ENCODE measurements at regions not wholly inside any gene's neighbourhood (a gene's known extent, or its start where the extent isn't known, plus 50 kb on each side); places are given as distances from the start of the nearest gene placed in this dataset.

GRCh38 chr15:85872125-85872524 is 77.4 kb upstream of the KLHL25 start:
- no peak for TF ChIP-seq YY1 (IDR thresholded peaks at IDR 0.05; ENCODE audit: insufficient read depth, insufficient read length)
- TF ChIP-seq SUZ12 (IDR thresholded peaks at IDR 0.05; ENCODE audit: extremely low read depth, insufficient read depth, insufficient read length): no peak
- no peak for TF ChIP-seq ZNF274 (IDR thresholded peaks at IDR 0.05; ENCODE audit: low read depth, low read length)
